Activated T-cell treated with anti-CD3 and anti-CD28 coated beads, Interleukin-2, amount 50 U/mL, for 4 hours (primary cell): ENCODE measurements at regions not wholly inside any gene's neighbourhood (a gene's known extent, or its start where the extent isn't known, plus 50 kb on each side); places are given as distances from the start of the nearest gene placed in this dataset.

Experiments used
- ATAC-seq, 2 donors: fragments of 200-7000 bp; cut with Tn5 transposase; one replicate each; pipeline ENCODE4 v1.10.0; 2021
- DNase-seq: peaks from one replicate; pipeline ENCODE4 v3.0.0-alpha.2; 2020
- H3K27me3 Mint-ChIP-seq: one replicate; pipeline ENCODE4 v1.8.0; 2021; ENCODE audit warnings: low read depth, mixed read lengths
- H3K36me3 Mint-ChIP-seq: one replicate; pipeline ENCODE4 v1.8.0; 2022; ENCODE audit warnings: mixed read lengths; ENCODE audit not compliant: insufficient read depth
- H3K4me1 Mint-ChIP-seq: one replicate; pipeline ENCODE4 v1.8.0; 2021; ENCODE audit warnings: low read depth, mixed read lengths
- H3K4me3 Mint-ChIP-seq: one replicate; pipeline ENCODE4 v1.8.0; 2021; ENCODE audit warnings: mild to moderate bottlenecking, moderate library complexity, mixed read lengths
- H3K9me3 Mint-ChIP-seq: one replicate; pipeline ENCODE4 v1.8.0; 2021; ENCODE audit warnings: mixed read lengths

- no peaks in the 10 kb centered on the region for H3K27me3 Mint-ChIP-seq
- DNase-seq: no peak
- no peaks in the 10 kb centered on the region for H3K9me3 Mint-ChIP-seq
- no peak overlapping the region for H3K4me3 Mint-ChIP-seq
- no peaks in the 10 kb centered on the region for H3K36me3 Mint-ChIP-seq
- no peak for ATAC-seq
- H3K4me1 Mint-ChIP-seq: no peaks in the 10 kb centered on the region
Observed at GRCh38 chr3:104523136-104523535, 843.6 kb upstream of the ALCAM start.

GRCh38 chr3:104526901-104527401 lies 839.8 kb upstream of the ALCAM start:
- H3K36me3 Mint-ChIP-seq: no peaks in the 10 kb centered on the region
- peaks cover 6% of the 10 kb centered on the region for H3K9me3 Mint-ChIP-seq
- H3K4me1 Mint-ChIP-seq: no peaks in the 10 kb centered on the region
- peaks cover 3% of the 10 kb centered on the region for H3K27me3 Mint-ChIP-seq
- ATAC-seq (no peak), DNase-seq (no peak)
- no peak overlapping the region for H3K4me3 Mint-ChIP-seq

- no peaks in the 10 kb centered on the region for H3K36me3 Mint-ChIP-seq
Observed at GRCh38 chr3:104530934-104531333, 835.8 kb upstream of the ALCAM start.

GRCh38 chr3:104536715-104537114 lies 830.0 kb upstream of the ALCAM start:
- DNase-seq (no peak), ATAC-seq (no peak)

More at GRCh38 chr3:104530934-104531333, 835.8 kb upstream of the ALCAM start:
- ATAC-seq (no peak), DNase-seq (no peak)
- no peaks in the 10 kb centered on the region for H3K4me1 Mint-ChIP-seq
- peaks cover 11% of the 10 kb centered on the region for H3K9me3 Mint-ChIP-seq
- peaks cover 3% of the 10 kb centered on the region for H3K27me3 Mint-ChIP-seq
- no peak overlapping the region for H3K4me3 Mint-ChIP-seq

GRCh38 chr3:104537323-104537722 lies 829.4 kb upstream of the ALCAM start:
- H3K27me3 Mint-ChIP-seq: no peaks in the 10 kb centered on the region
- H3K9me3 Mint-ChIP-seq: peaks cover 3% of the 10 kb centered on the region

More at GRCh38 chr3:104536715-104537114, 830.0 kb upstream of the ALCAM start:
- Mint-ChIP-seq H3K4me3 (no peak overlapping the region), H3K27me3 (no peaks in the 10 kb centered on the region), H3K9me3 (peaks cover 4% of the 10 kb centered on the region), H3K4me1 (no peaks in the 10 kb centered on the region), H3K36me3 (no peaks in the 10 kb centered on the region)

GRCh38 chr3:104546301-104546700 lies 820.4 kb upstream of the ALCAM start:
- no peak overlapping the region for H3K4me3 Mint-ChIP-seq
- no peak for ATAC-seq
- H3K9me3 Mint-ChIP-seq: no peaks in the 10 kb centered on the region
- no peaks in the 10 kb centered on the region for H3K4me1 Mint-ChIP-seq
- peaks cover 7% of the 10 kb centered on the region for H3K27me3 Mint-ChIP-seq
- no peak for DNase-seq
- H3K36me3 Mint-ChIP-seq: no peaks in the 10 kb centered on the region

More at GRCh38 chr3:104537323-104537722, 829.4 kb upstream of the ALCAM start:
- H3K4me3 Mint-ChIP-seq: no peak overlapping the region
- no peak for ATAC-seq
- no peaks in the 10 kb centered on the region for H3K36me3 Mint-ChIP-seq
- DNase-seq: no peak
- no peaks in the 10 kb centered on the region for H3K4me1 Mint-ChIP-seq

GRCh38 chr3:104547031-104547430 lies 819.7 kb upstream of the ALCAM start:
- no peak overlapping the region for H3K4me3 Mint-ChIP-seq
- H3K4me1 Mint-ChIP-seq: no peaks in the 10 kb centered on the region
- peaks cover 7% of the 10 kb centered on the region for H3K27me3 Mint-ChIP-seq
- H3K36me3 Mint-ChIP-seq: no peaks in the 10 kb centered on the region
- ATAC-seq (no peak), DNase-seq (no peak)
- H3K9me3 Mint-ChIP-seq: no peaks in the 10 kb centered on the region

- Mint-ChIP-seq H3K9me3 (no peaks in the 10 kb centered on the region), H3K36me3 (no peaks in the 10 kb centered on the region), H3K4me1 (no peaks in the 10 kb centered on the region), H3K27me3 (peaks cover 7% of the 10 kb centered on the region), H3K4me3 (no peak overlapping the region)
- ATAC-seq (no peak), DNase-seq (no peak)
Observed at GRCh38 chr3:104548401-104548800, 818.3 kb upstream of the ALCAM start.

- no peaks in the 10 kb centered on the region for H3K4me1 Mint-ChIP-seq
- DNase-seq (no peak), ATAC-seq (no peak)
- H3K4me3 Mint-ChIP-seq: no peak overlapping the region
- no peaks in the 10 kb centered on the region for H3K36me3 Mint-ChIP-seq
- H3K27me3 Mint-ChIP-seq: peaks cover 7% of the 10 kb centered on the region
- H3K9me3 Mint-ChIP-seq: no peaks in the 10 kb centered on the region
Observed at GRCh38 chr3:104549099-104549714, 817.5 kb upstream of the ALCAM start.

GRCh38 chr3:104553121-104553520 lies 813.6 kb upstream of the ALCAM start:
- Mint-ChIP-seq H3K4me1 (no peaks in the 10 kb centered on the region), H3K36me3 (no peaks in the 10 kb centered on the region), H3K27me3 (peaks cover under 1% of the 10 kb centered on the region), H3K9me3 (no peaks in the 10 kb centered on the region), H3K4me3 (no peak overlapping the region)
- ATAC-seq: no peak
- no peak for DNase-seq

GRCh38 chr3:104554425-104554824 lies 812.3 kb upstream of the ALCAM start:
- ATAC-seq (peak; percentile 34 to 52), DNase-seq (no peak)
- no peaks in the 10 kb centered on the region for H3K27me3 Mint-ChIP-seq
- H3K9me3 Mint-ChIP-seq: no peaks in the 10 kb centered on the region
- no peak overlapping the region for H3K4me3 Mint-ChIP-seq
- no peaks in the 10 kb centered on the region for H3K4me1 Mint-ChIP-seq
- no peaks in the 10 kb centered on the region for H3K36me3 Mint-ChIP-seq

GRCh38 chr3:104555728-104556127 lies 811.0 kb upstream of the ALCAM start:
- DNase-seq: no peak
- no peak for ATAC-seq
- Mint-ChIP-seq H3K27me3 (no peaks in the 10 kb centered on the region), H3K36me3 (no peaks in the 10 kb centered on the region), H3K4me3 (no peak overlapping the region), H3K4me1 (no peaks in the 10 kb centered on the region), H3K9me3 (no peaks in the 10 kb centered on the region)

- no peaks in the 10 kb centered on the region for H3K4me1 Mint-ChIP-seq
- H3K27me3 Mint-ChIP-seq: no peaks in the 10 kb centered on the region
- no peaks in the 10 kb centered on the region for H3K9me3 Mint-ChIP-seq
- no peak overlapping the region for H3K4me3 Mint-ChIP-seq
- DNase-seq (no peak), ATAC-seq (no peak)
- H3K36me3 Mint-ChIP-seq: no peaks in the 10 kb centered on the region
Observed at GRCh38 chr3:104556372-104557078, 810.2 kb upstream of the ALCAM start.

GRCh38 chr3:104561324-104561723 lies 805.4 kb upstream of the ALCAM start:
- Mint-ChIP-seq H3K4me1 (no peaks in the 10 kb centered on the region), H3K27me3 (peaks cover 3% of the 10 kb centered on the region), H3K9me3 (no peaks in the 10 kb centered on the region), H3K36me3 (no peaks in the 10 kb centered on the region), H3K4me3 (no peak overlapping the region)
- DNase-seq (no peak), ATAC-seq (no peak)

GRCh38 chr3:104564045-104564643 lies 802.6 kb upstream of the ALCAM start:
- Mint-ChIP-seq H3K36me3 (no peaks in the 10 kb centered on the region), H3K9me3 (no peaks in the 10 kb centered on the region), H3K4me3 (no peak overlapping the region), H3K27me3 (peaks cover 3% of the 10 kb centered on the region), H3K4me1 (no peaks in the 10 kb centered on the region)
- DNase-seq (peak; percentile 51), ATAC-seq (no peak)
